ENCODE measurements at regions not wholly inside any gene's neighbourhood (a gene's known extent, or its start where the extent isn't known, plus 50 kb on each side); places are given as distances from the start of the nearest gene placed in this dataset.

DNA sequence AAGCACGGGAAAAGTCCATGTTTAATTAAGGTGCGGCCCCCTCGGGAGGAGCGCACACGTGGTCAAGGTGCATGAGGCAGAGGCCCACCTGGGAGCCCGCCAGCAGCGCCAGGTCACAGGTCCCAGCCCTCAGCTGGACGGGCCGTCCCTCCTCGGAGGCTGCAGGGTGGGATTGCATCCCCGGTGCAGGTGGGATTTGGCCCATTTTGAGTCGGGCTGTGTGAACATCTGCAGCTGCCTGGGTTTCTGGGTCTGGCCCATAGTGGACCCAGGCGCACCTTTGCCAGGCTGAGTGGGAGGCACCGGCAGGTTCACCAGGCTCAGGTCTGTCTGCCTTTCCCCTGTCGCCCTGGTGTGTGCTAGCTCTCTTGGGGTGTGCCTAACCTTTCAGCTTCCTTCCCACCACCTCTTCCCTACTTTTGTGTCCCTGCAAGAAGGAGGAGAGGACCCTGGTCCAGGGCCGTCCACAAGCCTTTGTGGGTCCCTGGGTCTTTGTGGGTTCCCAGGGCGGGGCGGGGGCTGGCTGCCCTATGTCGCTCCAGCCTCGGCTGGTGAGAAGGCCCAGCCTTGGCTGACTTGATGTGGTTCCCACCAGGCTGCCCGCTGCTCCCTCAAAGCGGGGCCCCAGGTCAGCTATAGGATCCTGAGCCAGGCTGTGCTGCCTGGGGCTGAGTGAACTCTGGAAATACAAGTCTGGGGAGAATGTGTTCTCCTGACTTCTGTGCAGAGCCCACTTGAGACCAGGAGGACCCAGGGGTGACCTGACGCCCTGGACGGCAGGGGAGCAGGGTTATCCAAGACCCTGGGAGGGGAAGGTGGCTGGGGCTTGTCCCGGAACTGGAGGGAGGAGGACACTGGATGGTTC, 186.7 kb upstream of the SHH start:
- Histone ChIP-seq H3K9ac (ENCODE audit: low read length) (no peak overlapping the region), H3K4me3 (ENCODE audit: control extremely low read depth in 1 of 5, extremely low read depth in 1 of 5, insufficient read depth in 1 of 5, low read depth in 2 of 5, low read length in 4 of 5) (no peak overlapping the region), H3K79me2 (ENCODE audit: control insufficient read depth, insufficient read depth, low read length) (no peaks in the 10 kb centered on the region), H3K36me3 (replicated peaks in 1 of 2; ENCODE audit: control extremely low read depth in 1 of 2, control insufficient read depth in 1 of 2, extremely low read depth in 1 of 2, insufficient read depth in 2 of 2, low read length in 1 of 2) (no peaks in the 10 kb centered on the region), H2AFZ (ENCODE audit: insufficient read depth, low read depth, low read length, poor library complexity, severe bottlenecking) (no peak overlapping the region), H3K4me2 (replicated peaks; ENCODE audit: low read depth, low read length, poor library complexity, severe bottlenecking) (no peak overlapping the region), H3K27me3 (replicated peaks in 1 of 4; ENCODE audit: control extremely low read depth in 1 of 4, control insufficient read depth in 3 of 4, insufficient read depth in 4 of 4, low read length in 3 of 4) (no peaks in the 10 kb centered on the region), H3K9me3 (ENCODE audit: control extremely low read depth in 1 of 3, control insufficient read depth in 2 of 3, insufficient read depth in 1 of 3, low read length in 2 of 3) (peaks cover 0 to 23% (median 0%) of the 10 kb centered on the region in 3 donors), H3K27ac (ENCODE audit: low read length in 2 of 2) (no peak overlapping the region), H3K4me1 (ENCODE audit: control insufficient read depth in 2 of 2, insufficient read depth in 2 of 2, low read length in 2 of 2) (peaks cover 0 to 5% of the 10 kb centered on the region in 2 donors), H4K20me1 (ENCODE audit: control insufficient read depth, insufficient read depth, low read length, poor library complexity, severe bottlenecking) (no peaks in the 10 kb centered on the region)
- ChIA-PET POLR2A (no interaction called here), CTCF (no interaction called here)
- Mint-ChIP-seq H3K4me1 (peaks cover 12% of the 10 kb centered on the region), H3K27me3 (peaks cover 9% of the 10 kb centered on the region), H3K9me3 (ENCODE audit: insufficient read depth) (no peaks in the 10 kb centered on the region), H3K27ac (no peak overlapping the region), H3K4me3 (no peak overlapping the region)
- 93% methylated on average over 24 of the region's 25 CpGs for whole genome bisulfite sequencing (ENCODE audit: insufficient coverage)
- intact Hi-C loops (cut with micrococcal nuclease) = no loop called here
- ATAC-seq (ENCODE audit: low read depth) (no peak), DNase-seq (no peak)
- TF ChIP-seq EZH2 (IDR thresholded peaks at IDR 0.05; ENCODE audit: borderline replicate concordance, insufficient read depth, low read depth, low read length, poor library complexity, severe bottlenecking) = no peak
- no peak for TF ChIP-seq CTCF (IDR thresholded peaks at IDR 0.05)

DNA sequence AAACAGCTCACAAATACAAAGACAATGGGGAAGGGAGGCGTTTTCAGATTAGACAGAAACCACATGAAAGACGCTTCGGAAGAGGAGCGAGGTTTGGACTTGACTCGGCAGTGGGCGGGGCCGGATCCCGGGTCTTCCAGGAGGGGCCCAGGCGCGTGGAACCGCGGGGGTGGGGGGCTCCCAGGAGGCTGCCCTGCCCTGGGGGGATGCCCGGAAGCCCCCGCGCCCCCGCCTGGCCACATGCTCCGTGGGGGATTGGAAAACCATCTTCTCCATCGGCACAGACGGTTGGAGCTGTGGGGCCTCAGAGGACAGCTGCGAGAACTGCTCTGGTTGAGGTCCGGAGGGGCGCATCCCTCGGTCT, 186.0 kb upstream of the SHH start:
- no peak for TF ChIP-seq EZH2 (IDR thresholded peaks at IDR 0.05; ENCODE audit: borderline replicate concordance, insufficient read depth, low read depth, low read length, poor library complexity, severe bottlenecking)
- TF ChIP-seq CTCF (IDR thresholded peaks at IDR 0.05) = no peak
- 85% methylated on average over 23 of the region's 23 CpGs for WGBS (ENCODE audit: insufficient coverage)
- Mint-ChIP-seq H3K4me1 (peaks cover 12% of the 10 kb centered on the region), H3K4me3 (no peak overlapping the region), H3K27me3 (peaks cover 9% of the 10 kb centered on the region), H3K9me3 (ENCODE audit: insufficient read depth) (no peaks in the 10 kb centered on the region), H3K27ac (no peak overlapping the region)
- Histone ChIP-seq H4K20me1 (ENCODE audit: control insufficient read depth, insufficient read depth, low read length, poor library complexity, severe bottlenecking) (no peaks in the 10 kb centered on the region), H3K36me3 (replicated peaks in 1 of 2; ENCODE audit: control extremely low read depth in 1 of 2, control insufficient read depth in 1 of 2, extremely low read depth in 1 of 2, insufficient read depth in 2 of 2, low read length in 1 of 2) (no peaks in the 10 kb centered on the region), H2AFZ (ENCODE audit: insufficient read depth, low read depth, low read length, poor library complexity, severe bottlenecking) (no peak overlapping the region), H3K4me2 (replicated peaks; ENCODE audit: low read depth, low read length, poor library complexity, severe bottlenecking) (no peak overlapping the region), H3K79me2 (ENCODE audit: control insufficient read depth, insufficient read depth, low read length) (no peaks in the 10 kb centered on the region), H3K4me1 (ENCODE audit: control insufficient read depth in 2 of 2, insufficient read depth in 2 of 2, low read length in 2 of 2) (peaks cover 0 to 5% of the 10 kb centered on the region in 2 donors), H3K4me3 (ENCODE audit: control extremely low read depth in 1 of 5, extremely low read depth in 1 of 5, insufficient read depth in 1 of 5, low read depth in 2 of 5, low read length in 4 of 5) (no peak overlapping the region), H3K27ac (ENCODE audit: low read length in 2 of 2) (no peak overlapping the region), H3K9ac (ENCODE audit: low read length) (no peak overlapping the region), H3K27me3 (replicated peaks in 1 of 4; ENCODE audit: control extremely low read depth in 1 of 4, control insufficient read depth in 3 of 4, insufficient read depth in 4 of 4, low read length in 3 of 4) (no peaks in the 10 kb centered on the region), H3K9me3 (ENCODE audit: control extremely low read depth in 1 of 3, control insufficient read depth in 2 of 3, insufficient read depth in 1 of 3, low read length in 2 of 3) (peaks cover 0 to 18% (median 0%) of the 10 kb centered on the region in 3 donors)
- intact Hi-C loops (cut with micrococcal nuclease) = no loop called here
- ATAC-seq (ENCODE audit: low read depth) = no peak
- ChIA-PET POLR2A (no interaction called here), CTCF (no interaction called here)
- DNase-seq = no peak

Measured in B cell (primary cell).